HUES6 (cell line): ENCODE measurements at regions not wholly inside any gene's neighbourhood (a gene's known extent, or its start where the extent isn't known, plus 50 kb on each side); places are given as distances from the start of the nearest gene placed in this dataset.

ENCODE experiments used
- H3K27ac ChIP-seq: 2 replicates; pipeline ENCODE4 v1.7.0; 2013; ENCODE audit warnings: low read depth, mild to moderate bottlenecking, low read length, inconsistent platforms
- H3K27me3 ChIP-seq: 2 replicates; pipeline ENCODE4 v1.6.1; 2013; ENCODE audit warnings: low read length; ENCODE audit not compliant: control insufficient read depth, insufficient read depth
- H3K36me3 ChIP-seq: 2 replicates; pipeline ENCODE4 v1.6.1; 2013; ENCODE audit warnings: low read length; ENCODE audit not compliant: control insufficient read depth, insufficient read depth
- H3K4me1 ChIP-seq: 2 replicates; pipeline ENCODE4 v1.6.1; 2013; ENCODE audit warnings: low read length; ENCODE audit not compliant: control insufficient read depth, insufficient read depth
- H3K4me3 ChIP-seq: 2 replicates; pipeline ENCODE4 v1.5.1; 2013; ENCODE audit warnings: low read depth, low read length
- H3K9ac ChIP-seq: one replicate; pipeline ENCODE4 v1.6.1; 2013; ENCODE audit warnings: mild to moderate bottlenecking, low read length
- H3K9me3 ChIP-seq: 2 replicates; pipeline ENCODE4 v1.6.1; 2013; ENCODE audit warnings: low read depth, low read length; ENCODE audit not compliant: control insufficient read depth, insufficient read depth

DNA sequence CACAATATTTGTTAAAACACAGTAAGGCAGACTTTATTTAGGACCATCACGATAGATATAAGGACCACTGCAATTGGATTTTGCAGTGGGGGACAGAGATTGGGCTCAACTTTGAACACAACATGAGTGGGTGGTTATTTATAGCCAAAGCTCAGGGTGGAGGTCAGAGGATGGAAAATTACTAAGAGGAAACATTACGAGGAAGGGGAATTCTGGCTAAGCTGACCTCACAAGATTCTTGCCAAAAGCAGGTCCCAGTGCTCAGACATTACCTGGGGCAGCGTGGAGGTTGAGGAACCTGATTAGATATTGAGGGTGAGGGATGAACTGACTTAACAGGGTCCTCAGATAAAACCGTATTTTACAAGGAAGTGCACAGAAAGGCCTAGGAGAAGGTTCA is 88.9 kb upstream of the NBEA start:
- Histone ChIP-seq H3K4me1 (no peaks in the 10 kb centered on the region), H3K9ac (no peak overlapping the region), H3K9me3 (no peaks in the 10 kb centered on the region), H3K27me3 (no peaks in the 10 kb centered on the region), H3K4me3 (no peak overlapping the region), H3K36me3 (no peaks in the 10 kb centered on the region), H3K27ac (no peak overlapping the region)

DNA sequence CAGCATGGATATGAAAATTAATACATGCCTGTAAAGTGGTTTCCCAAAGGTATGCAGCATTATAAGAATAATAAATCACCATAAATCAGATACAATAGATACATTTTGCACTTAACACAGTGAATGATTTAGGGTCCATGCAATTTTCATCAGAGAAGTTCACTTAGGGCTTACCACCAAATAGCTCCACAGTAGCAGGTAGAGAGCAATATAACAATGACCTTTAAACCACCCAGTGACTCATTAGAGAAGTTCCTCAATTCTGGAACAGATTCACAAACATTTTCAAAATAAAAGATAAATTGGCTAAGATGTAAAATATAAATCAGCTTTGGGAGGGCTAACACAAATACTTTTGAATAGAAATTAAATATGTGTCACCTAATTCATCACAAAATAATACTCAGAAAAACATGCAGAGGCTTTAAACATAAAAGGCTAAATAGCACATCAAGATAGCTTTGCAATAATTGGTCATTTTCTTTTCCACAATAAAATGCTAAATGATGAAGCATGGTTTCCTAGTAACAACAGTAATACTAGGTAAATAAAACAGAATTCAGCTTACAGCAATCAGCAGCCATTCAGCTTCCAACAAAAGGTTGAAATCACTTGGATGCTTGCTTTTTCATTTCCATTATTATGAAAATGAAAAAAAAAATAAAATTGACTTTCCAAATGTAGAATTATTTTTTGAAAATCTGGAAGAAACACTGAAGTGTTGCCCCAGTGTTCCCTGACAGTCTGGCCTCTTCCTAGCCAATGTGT is 84.3 kb upstream of the NBEA start:
- no peaks in the 10 kb centered on the region for H3K27me3 ChIP-seq
- H3K4me3 ChIP-seq: no peak overlapping the region
- no peaks in the 10 kb centered on the region for H3K36me3 ChIP-seq

GRCh38 chr13:34862311-34862710 is 79.8 kb upstream of the NBEA start:
- Histone ChIP-seq H3K36me3 (no peaks in the 10 kb centered on the region), H3K9me3 (no peaks in the 10 kb centered on the region), H3K4me1 (peaks cover 10% of the 10 kb centered on the region; the same call in 1 of the 2 replicates), H3K9ac (no peak overlapping the region), H3K27ac (no peak overlapping the region), H3K4me3 (no peak overlapping the region), H3K27me3 (no peaks in the 10 kb centered on the region)

More for the DNA sequence above, 84.3 kb upstream of the NBEA start:
- Histone ChIP-seq H3K27ac (no peak overlapping the region), H3K4me1 (no peaks in the 10 kb centered on the region), H3K9ac (no peak overlapping the region), H3K9me3 (no peaks in the 10 kb centered on the region)

GRCh38 chr13:34862716-34863115 is 79.4 kb upstream of the NBEA start:
- H3K27ac ChIP-seq: no peak overlapping the region
- H3K4me1 ChIP-seq: peaks cover 14% of the 10 kb centered on the region; the same call in 1 of the 2 replicates
- no peaks in the 10 kb centered on the region for H3K9me3 ChIP-seq
- no peak overlapping the region for H3K9ac ChIP-seq
- H3K36me3 ChIP-seq: no peaks in the 10 kb centered on the region
- H3K27me3 ChIP-seq: no peaks in the 10 kb centered on the region
- no peak overlapping the region for H3K4me3 ChIP-seq

DNA sequence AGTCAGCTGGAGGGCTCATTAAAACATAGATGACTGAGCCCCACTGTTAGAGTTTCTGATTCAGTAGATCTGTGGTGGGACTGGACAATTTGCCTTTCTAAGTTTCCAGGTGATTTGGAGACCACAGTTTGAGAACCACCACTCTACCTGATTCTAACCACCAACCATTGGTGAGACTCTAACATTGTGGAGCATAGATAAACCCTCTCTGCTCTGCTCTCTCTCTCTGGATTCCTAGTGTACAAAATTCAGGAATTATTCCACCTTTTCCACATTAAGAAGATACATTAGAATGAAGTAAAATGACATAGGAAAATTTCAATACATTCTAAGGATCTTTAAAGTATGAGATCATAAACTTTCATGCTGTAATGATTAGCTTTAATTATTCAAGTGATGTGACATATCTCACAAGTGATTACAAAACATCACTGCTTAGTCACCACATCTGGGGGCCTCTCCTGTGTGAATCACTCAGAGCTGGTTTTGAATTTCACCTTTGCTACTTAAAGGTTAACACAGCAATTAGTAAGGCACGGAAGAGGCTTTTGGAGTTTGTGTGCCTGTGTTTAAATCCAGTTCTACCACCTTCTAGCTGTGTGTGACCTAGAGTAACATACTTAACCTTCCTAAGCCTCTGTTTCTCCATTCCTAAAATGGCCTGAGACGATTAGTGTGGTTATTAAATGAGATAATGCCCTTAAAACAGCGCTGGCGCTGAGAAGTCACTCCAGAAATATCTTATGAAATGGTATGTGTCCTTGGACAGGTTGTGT is 78.5 kb upstream of the NBEA start:
- peaks cover 15% of the 10 kb centered on the region; the same call in 1 of the 2 replicates for H3K4me1 ChIP-seq
- H3K27me3 ChIP-seq: no peaks in the 10 kb centered on the region
- no peak overlapping the region for H3K4me3 ChIP-seq
- H3K27ac ChIP-seq: no peak overlapping the region
- no peaks in the 10 kb centered on the region for H3K36me3 ChIP-seq
- no peak overlapping the region for H3K9ac ChIP-seq
- H3K9me3 ChIP-seq: no peaks in the 10 kb centered on the region

DNA sequence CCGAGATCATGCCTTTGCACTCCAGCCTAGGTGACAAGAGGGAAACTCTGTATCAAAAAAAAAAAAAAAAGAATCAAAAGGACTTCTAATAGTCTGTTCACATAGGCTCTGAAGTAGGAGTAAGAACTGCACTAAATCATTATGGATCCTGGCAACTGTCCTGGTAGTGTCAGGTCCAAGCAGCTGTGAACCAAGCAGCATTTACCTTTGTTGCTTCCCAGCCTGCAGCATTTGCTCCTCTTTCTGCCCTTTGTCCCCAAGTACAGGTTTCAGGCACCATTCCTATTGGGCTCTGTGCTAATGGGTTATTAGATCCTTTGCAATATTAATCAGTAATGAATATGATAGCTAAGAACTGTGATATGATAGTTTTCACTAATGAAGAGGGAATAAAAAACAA is 77.4 kb upstream of the NBEA start:
- H3K4me1 ChIP-seq: peaks cover 15% of the 10 kb centered on the region; the same call in 1 of the 2 replicates
- no peaks in the 10 kb centered on the region for H3K27me3 ChIP-seq
- H3K9ac ChIP-seq: no peak overlapping the region
- H3K27ac ChIP-seq: no peak overlapping the region
- no peaks in the 10 kb centered on the region for H3K9me3 ChIP-seq
- H3K4me3 ChIP-seq: no peak overlapping the region
- no peaks in the 10 kb centered on the region for H3K36me3 ChIP-seq

DNA sequence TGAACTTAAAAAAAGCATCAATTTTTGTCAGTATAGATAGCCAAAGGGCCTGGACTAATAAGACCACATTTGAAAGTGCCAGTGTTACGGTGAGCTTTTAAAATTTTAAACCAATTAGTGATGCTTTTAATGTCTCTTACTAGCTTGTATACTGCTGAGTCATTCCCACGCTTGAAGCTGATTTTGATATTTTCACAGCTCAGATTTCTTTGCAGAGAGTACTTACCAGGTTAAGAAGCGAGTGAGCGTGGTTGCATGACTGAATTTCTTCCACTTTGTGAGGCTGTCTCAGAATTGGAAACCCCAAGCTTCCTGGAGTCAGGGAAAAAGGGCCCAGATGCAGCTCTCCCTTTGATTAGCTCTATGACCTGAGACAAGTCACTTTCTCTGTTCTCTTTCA is 74.5 kb upstream of the NBEA start:
- Histone ChIP-seq H3K4me1 (peaks cover 25% of the 10 kb centered on the region), H3K36me3 (no peaks in the 10 kb centered on the region), H3K4me3 (no peak overlapping the region), H3K9ac (no peak overlapping the region), H3K27ac (no peak overlapping the region), H3K9me3 (no peaks in the 10 kb centered on the region), H3K27me3 (no peaks in the 10 kb centered on the region)

DNA sequence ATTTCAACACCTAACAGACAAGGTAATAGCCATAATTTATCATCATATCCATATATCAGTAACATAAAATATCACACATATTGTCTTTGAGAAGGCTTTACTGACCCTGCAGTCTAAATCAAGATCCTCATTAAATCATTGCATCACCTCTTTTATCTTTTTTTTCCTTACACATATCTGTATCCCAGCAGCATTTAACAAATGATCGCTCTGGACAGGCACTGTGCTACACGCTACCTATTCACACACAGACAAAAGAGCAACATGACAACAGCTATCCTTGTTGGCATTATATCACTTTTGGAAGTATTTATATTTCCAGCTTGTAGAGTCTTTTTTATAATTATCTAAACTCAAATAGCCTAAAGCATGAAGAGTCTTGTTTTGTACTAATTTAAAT is 73.3 kb upstream of the NBEA start:
- peaks cover 21% of the 10 kb centered on the region for H3K4me1 ChIP-seq
- H3K27ac ChIP-seq: no peak overlapping the region
- H3K9me3 ChIP-seq: no peaks in the 10 kb centered on the region
- H3K27me3 ChIP-seq: no peaks in the 10 kb centered on the region
- no peaks in the 10 kb centered on the region for H3K36me3 ChIP-seq
- H3K9ac ChIP-seq: no peak overlapping the region
- H3K4me3 ChIP-seq: no peak overlapping the region

DNA sequence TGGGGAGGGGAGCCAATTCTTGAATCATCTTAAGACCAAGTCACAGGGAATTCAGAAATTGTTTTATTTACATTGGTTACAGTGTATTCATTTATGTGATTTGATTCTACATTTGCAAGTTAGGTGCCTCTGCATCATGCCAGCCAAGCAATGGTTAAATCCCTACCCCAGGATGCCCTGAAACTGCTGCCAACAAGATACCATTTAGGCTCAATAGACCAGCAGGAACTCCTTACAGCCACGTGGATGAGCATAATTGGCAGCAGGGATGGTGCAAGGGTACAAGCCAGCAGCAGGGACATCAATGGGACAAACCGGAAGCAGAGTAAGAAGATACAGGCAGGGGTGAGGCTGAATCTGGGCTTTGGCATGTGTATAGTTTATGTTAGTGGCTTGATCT is 72.4 kb upstream of the NBEA start:
- Histone ChIP-seq H3K36me3 (no peaks in the 10 kb centered on the region), H3K9ac (no peak overlapping the region), H3K9me3 (no peaks in the 10 kb centered on the region), H3K4me3 (no peak overlapping the region), H3K4me1 (peaks cover 21% of the 10 kb centered on the region), H3K27me3 (no peaks in the 10 kb centered on the region), H3K27ac (no peak overlapping the region)

- Histone ChIP-seq H3K27me3 (no peaks in the 10 kb centered on the region), H3K4me3 (no peak overlapping the region), H3K27ac (no peak overlapping the region), H3K9ac (no peak overlapping the region), H3K36me3 (no peaks in the 10 kb centered on the region), H3K4me1 (no peaks in the 10 kb centered on the region), H3K9me3 (no peaks in the 10 kb centered on the region)
Observed at GRCh38 chr13:34878329-34878728, 63.7 kb upstream of the NBEA start.

- H3K36me3 ChIP-seq: no peaks in the 10 kb centered on the region
- H3K27me3 ChIP-seq: no peaks in the 10 kb centered on the region
- no peak overlapping the region for H3K27ac ChIP-seq
- H3K4me3 ChIP-seq: no peak overlapping the region
- H3K4me1 ChIP-seq: no peaks in the 10 kb centered on the region
- H3K9ac ChIP-seq: no peak overlapping the region
- no peaks in the 10 kb centered on the region for H3K9me3 ChIP-seq
Observed at GRCh38 chr13:34879851-34880250, 62.2 kb upstream of the NBEA start.
